ENCODE measurements at regions not wholly inside any gene's neighbourhood (a gene's known extent, or its start where the extent isn't known, plus 50 kb on each side); places are given as distances from the start of the nearest gene placed in this dataset.
"Not testable (repeated sequence)": the region's sequence is repeated elsewhere in the genome, so short reads cannot be mapped to it uniquely, and the experiment has no call there.

- Histone ChIP-seq H3K36me3 (ENCODE audit: control insufficient read depth in 5 of 5, insufficient read depth in 5 of 5, low read length in 5 of 5) (no peaks in the 10 kb centered on the region), H3K4me1 (ENCODE audit: control insufficient read depth in 5 of 5, insufficient read depth in 5 of 5, low read length in 5 of 5) (peaks cover 7 to 21% (median 10%) of the 10 kb centered on the region in 5 donors), H3K27ac (ENCODE audit: low read depth, low read length) (no peak overlapping the region), H3K4me3 (ENCODE audit: low read depth in 1 of 5, low read length in 5 of 5) (no peak overlapping the region), H3K9ac (ENCODE audit: low read length in 5 of 5) (no peak overlapping the region), H3K9me3 (ENCODE audit: control insufficient read depth in 5 of 5, low read length in 5 of 5) (no peaks in the 10 kb centered on the region), H3K27me3 (ENCODE audit: control insufficient read depth in 5 of 5, insufficient read depth in 4 of 5, low read length in 5 of 5) (no peaks in the 10 kb centered on the region)
These were observed 188.9 kb upstream of the CXCL12 start for GRCh38 chr10:44573821-44574220.

- Histone ChIP-seq H3K36me3 (ENCODE audit: control insufficient read depth in 5 of 5, insufficient read depth in 5 of 5, low read length in 5 of 5) (no peaks in the 10 kb centered on the region), H3K4me3 (ENCODE audit: low read depth in 1 of 5, low read length in 5 of 5) (no peak overlapping the region), H3K4me1 (ENCODE audit: control insufficient read depth in 5 of 5, insufficient read depth in 5 of 5, low read length in 5 of 5) (peaks cover 3 to 19% (median 7%) of the 10 kb centered on the region in 5 donors), H3K9me3 (ENCODE audit: control insufficient read depth in 5 of 5, low read length in 5 of 5) (no peaks in the 10 kb centered on the region), H3K27me3 (ENCODE audit: control insufficient read depth in 5 of 5, insufficient read depth in 4 of 5, low read length in 5 of 5) (no peaks in the 10 kb centered on the region), H3K27ac (ENCODE audit: low read depth, low read length) (no peak overlapping the region), H3K9ac (ENCODE audit: low read length in 5 of 5) (no peak overlapping the region)
These were observed 189.9 kb upstream of the CXCL12 start for GRCh38 chr10:44574596-44575480.

- Histone ChIP-seq H3K4me3 (ENCODE audit: low read depth in 1 of 5, low read length in 5 of 5) (no peak overlapping the region), H3K9me3 (ENCODE audit: control insufficient read depth in 5 of 5, low read length in 5 of 5) (no peaks in the 10 kb centered on the region), H3K27me3 (ENCODE audit: control insufficient read depth in 5 of 5, insufficient read depth in 4 of 5, low read length in 5 of 5) (no peaks in the 10 kb centered on the region), H3K36me3 (ENCODE audit: control insufficient read depth in 5 of 5, insufficient read depth in 5 of 5, low read length in 5 of 5) (no peaks in the 10 kb centered on the region), H3K27ac (ENCODE audit: low read depth, low read length) (peak overlapping the region; percentile 84), H3K4me1 (ENCODE audit: control insufficient read depth in 5 of 5, insufficient read depth in 5 of 5, low read length in 5 of 5) (peaks cover 0 to 11% (median 3%) of the 10 kb centered on the region in 5 donors), H3K9ac (ENCODE audit: low read length in 5 of 5) (peak overlapping the region in 1 of 5 donors; percentile 8)
These were observed 190.9 kb upstream of the CXCL12 start for GRCh38 chr10:44575601-44576380.

GRCh38 chr10:44576702-44577191 is 191.8 kb upstream of the CXCL12 start:
- Histone ChIP-seq H3K9me3 (ENCODE audit: control insufficient read depth in 5 of 5, low read length in 5 of 5) (no peaks in the 10 kb centered on the region), H3K4me1 (ENCODE audit: control insufficient read depth in 5 of 5, insufficient read depth in 5 of 5, low read length in 5 of 5) (peaks cover 0 to 11% (median 3%) of the 10 kb centered on the region in 5 donors), H3K27me3 (ENCODE audit: control insufficient read depth in 5 of 5, insufficient read depth in 4 of 5, low read length in 5 of 5) (no peaks in the 10 kb centered on the region), H3K9ac (ENCODE audit: low read length in 5 of 5) (no peak overlapping the region), H3K4me3 (ENCODE audit: low read depth in 1 of 5, low read length in 5 of 5) (no peak overlapping the region), H3K36me3 (ENCODE audit: control insufficient read depth in 5 of 5, insufficient read depth in 5 of 5, low read length in 5 of 5) (no peaks in the 10 kb centered on the region), H3K27ac (ENCODE audit: low read depth, low read length) (peak overlapping the region; percentile 84)

- Histone ChIP-seq H3K27me3 (ENCODE audit: control insufficient read depth in 5 of 5, insufficient read depth in 4 of 5, low read length in 5 of 5) (no peaks in the 10 kb centered on the region), H3K9ac (ENCODE audit: low read length in 5 of 5) (no peak overlapping the region), H3K9me3 (ENCODE audit: control insufficient read depth in 5 of 5, low read length in 5 of 5) (no peaks in the 10 kb centered on the region), H3K27ac (ENCODE audit: low read depth, low read length) (peak overlapping the region; percentile 84), H3K36me3 (ENCODE audit: control insufficient read depth in 5 of 5, insufficient read depth in 5 of 5, low read length in 5 of 5) (no peaks in the 10 kb centered on the region), H3K4me1 (ENCODE audit: control insufficient read depth in 5 of 5, insufficient read depth in 5 of 5, low read length in 5 of 5) (peaks cover 0 to 11% (median 3%) of the 10 kb centered on the region in 5 donors), H3K4me3 (ENCODE audit: low read depth in 1 of 5, low read length in 5 of 5) (no peak overlapping the region)
These were observed 192.6 kb upstream of the CXCL12 start for GRCh38 chr10:44577533-44577932.

- Histone ChIP-seq H3K36me3 (ENCODE audit: control insufficient read depth in 5 of 5, insufficient read depth in 5 of 5, low read length in 5 of 5) (no peaks in the 10 kb centered on the region), H3K9ac (ENCODE audit: low read length in 5 of 5) (no peak overlapping the region), H3K27me3 (ENCODE audit: control insufficient read depth in 5 of 5, insufficient read depth in 4 of 5, low read length in 5 of 5) (no peaks in the 10 kb centered on the region), H3K4me1 (ENCODE audit: control insufficient read depth in 5 of 5, insufficient read depth in 5 of 5, low read length in 5 of 5) (peaks cover 0 to 11% (median 3%) of the 10 kb centered on the region in 5 donors), H3K4me3 (ENCODE audit: low read depth in 1 of 5, low read length in 5 of 5) (no peak overlapping the region), H3K27ac (ENCODE audit: low read depth, low read length) (peak overlapping the region; percentile 84), H3K9me3 (ENCODE audit: control insufficient read depth in 5 of 5, low read length in 5 of 5) (no peaks in the 10 kb centered on the region)
These were observed 193.4 kb upstream of the CXCL12 start for GRCh38 chr10:44578271-44578670.

GRCh38 chr10:44578963-44579362 is 194.1 kb upstream of the CXCL12 start:
- not testable (repeated sequence) for H3K36me3 ChIP-seq (ENCODE audit: control insufficient read depth in 5 of 5, insufficient read depth in 5 of 5, low read length in 5 of 5); H3K27me3 ChIP-seq (ENCODE audit: control insufficient read depth in 5 of 5, insufficient read depth in 4 of 5, low read length in 5 of 5); H3K27ac ChIP-seq (ENCODE audit: low read depth, low read length); H3K9me3 ChIP-seq (ENCODE audit: control insufficient read depth in 5 of 5, low read length in 5 of 5); H3K4me3 ChIP-seq (ENCODE audit: low read depth in 1 of 5, low read length in 5 of 5); H3K9ac ChIP-seq (ENCODE audit: low read length in 5 of 5)
- peaks cover 0 to 11% (median 3%) of the 10 kb centered on the region in 5 donors for H3K4me1 ChIP-seq (ENCODE audit: control insufficient read depth in 5 of 5, insufficient read depth in 5 of 5, low read length in 5 of 5)

GRCh38 chr10:44581996-44582395 is 197.1 kb upstream of the CXCL12 start:
- no peak overlapping the region for H3K27ac ChIP-seq (ENCODE audit: low read depth, low read length)
- no peaks in the 10 kb centered on the region for H3K27me3 ChIP-seq (ENCODE audit: control insufficient read depth in 5 of 5, insufficient read depth in 4 of 5, low read length in 5 of 5)
- no peaks in the 10 kb centered on the region for H3K9me3 ChIP-seq (ENCODE audit: control insufficient read depth in 5 of 5, low read length in 5 of 5)
- H3K4me1 ChIP-seq (ENCODE audit: control insufficient read depth in 5 of 5, insufficient read depth in 5 of 5, low read length in 5 of 5) = peaks cover 0 to 7% (median 3%) of the 10 kb centered on the region in 5 donors
- H3K4me3 ChIP-seq (ENCODE audit: low read depth in 1 of 5, low read length in 5 of 5) = no peak overlapping the region
- no peaks in the 10 kb centered on the region for H3K36me3 ChIP-seq (ENCODE audit: control insufficient read depth in 5 of 5, insufficient read depth in 5 of 5, low read length in 5 of 5)
- H3K9ac ChIP-seq (ENCODE audit: low read length in 5 of 5) = no peak overlapping the region

GRCh38 chr10:44587488-44588318 is 202.8 kb upstream of the CXCL12 start:
- Histone ChIP-seq H3K4me1 (ENCODE audit: control insufficient read depth in 5 of 5, insufficient read depth in 5 of 5, low read length in 5 of 5) (no peaks in the 10 kb centered on the region), H3K27ac (ENCODE audit: low read depth, low read length) (no peak overlapping the region), H3K36me3 (ENCODE audit: control insufficient read depth in 5 of 5, insufficient read depth in 5 of 5, low read length in 5 of 5) (no peaks in the 10 kb centered on the region), H3K4me3 (ENCODE audit: low read depth in 1 of 5, low read length in 5 of 5) (no peak overlapping the region), H3K27me3 (ENCODE audit: control insufficient read depth in 5 of 5, insufficient read depth in 4 of 5, low read length in 5 of 5) (peaks cover 0 to 3% (median 2%) of the 10 kb centered on the region in 5 donors), H3K9ac (ENCODE audit: low read length in 5 of 5) (no peak overlapping the region), H3K9me3 (ENCODE audit: control insufficient read depth in 5 of 5, low read length in 5 of 5) (no peaks in the 10 kb centered on the region)
